RWPE1 (cell line): ENCODE measurements at regions not wholly inside any gene's neighbourhood (a gene's known extent, or its start where the extent isn't known, plus 50 kb on each side); places are given as distances from the start of the nearest gene placed in this dataset.
"Not testable (repeated sequence)": the region's sequence is repeated elsewhere in the genome, so short reads cannot be mapped to it uniquely, and the experiment has no call there.

Experiments
- CTCF ChIA-PET: fragments of 350-600 bp; sonication (Branson Sonifier 250); formaldehyde crosslinking; extraction: SDS; loops from one replicate; lab custom pipeline; 2021; lab: Yijun Ruan, JAX
- POLR2A ChIA-PET: fragments of 400-600 bp; formaldehyde crosslinking; extraction: SDS; loops from one replicate; lab custom pipeline; 2020; ENCODE audit warnings: antibody characterized with exemption; ENCODE audit not compliant: low non-redundant PET; lab: Yijun Ruan, JAX
- DNase-seq: peaks from one replicate; pipeline ENCODE4 v3.0.0; 2012; ENCODE audit warnings: low spot score
- H3K27ac ChIP-seq: fragments of 450-650 bp; 2 replicates; pipeline ENCODE4 v1.5.1; 2017
- CTCF ChIP-seq: fragments of 450-650 bp; conservative IDR thresholded peaks from 2 replicates; pipeline ENCODE4 v1.5.1; 2017; ENCODE audit warnings: low read depth, mild to moderate bottlenecking

- ChIA-PET CTCF (no interaction called here), POLR2A (interaction anchor here (0.6 kb wide), 1 partner anchor 276 kb away, joined by 3 read pairs; no protein-coding TSS in a partner anchor)
- no peak for TF ChIP-seq CTCF
Measured at GRCh38 chr2:175277772-175278171, 96.3 kb upstream of the ATP5MC3 start.

GRCh38 chr2:175275539-175275938 is 94.0 kb upstream of the ATP5MC3 start:
- no peak overlapping the region for H3K27ac ChIP-seq
- CTCF ChIA-PET: no interaction called here
- POLR2A ChIA-PET: no interaction called here
- TF ChIP-seq CTCF: no peak
- no peak for DNase-seq

More at GRCh38 chr2:175277772-175278171, 96.3 kb upstream of the ATP5MC3 start:
- no peak overlapping the region for H3K27ac ChIP-seq
- no peak for DNase-seq

- POLR2A ChIA-PET: no interaction called here
- no peak for TF ChIP-seq CTCF
- H3K27ac ChIP-seq: no peak overlapping the region
- DNase-seq: no peak
- CTCF ChIA-PET: no interaction called here
Measured at GRCh38 chr2:175259164-175259563, 77.7 kb upstream of the ATP5MC3 start.

GRCh38 chr2:175256806-175257585 is 75.5 kb upstream of the ATP5MC3 start:
- CTCF ChIA-PET: interaction anchor here (0.5 kb wide), 1 partner anchor 1272 kb away, joined by 3 read pairs; no protein-coding TSS in a partner anchor

GRCh38 chr2:175256391-175256790 is 74.9 kb upstream of the ATP5MC3 start:
- H3K27ac ChIP-seq, POLR2A ChIA-PET, CTCF ChIA-PET, DNase-seq: not testable (repeated sequence)

More at GRCh38 chr2:175256806-175257585, 75.5 kb upstream of the ATP5MC3 start:
- no peak for TF ChIP-seq CTCF
- no peak overlapping the region for H3K27ac ChIP-seq
- POLR2A ChIA-PET: no interaction called here
- no peak for DNase-seq

GRCh38 chr2:175253871-175254270 is 72.4 kb upstream of the ATP5MC3 start:
- TF ChIP-seq CTCF: no peak
- POLR2A ChIA-PET: no interaction called here
- DNase-seq: no peak
- H3K27ac ChIP-seq: no peak overlapping the region
- CTCF ChIA-PET: interaction anchor here (0.6 kb wide), 2 partner anchors 10 to 238 kb away, joined by 3 to 4 read pairs; no protein-coding TSS in a partner anchor
